Panc1 (cell line): ENCODE measurements at regions not wholly inside any gene's neighbourhood (a gene's known extent, or its start where the extent isn't known, plus 50 kb on each side); places are given as distances from the start of the nearest gene placed in this dataset.

Experiments
- ATAC-seq: fragments of 200-7000 bp; cut with Tn5 transposase; 2 replicates; pipeline ENCODE4 v1.9.1; 2020; ENCODE audit warnings: mild to moderate bottlenecking, moderate library complexity
- BruUV-seq: library from RNA; stranded (reverse); fragments of 400-500 nt; replicated peaks from 2 replicates; lab custom pipeline; 2021; lab: Mats Ljungman, UMichigan
- CTCF ChIA-PET: fragments of 300-600 bp; sonication (Branson Sonifier 250); formaldehyde crosslinking; loops from one replicate; lab custom pipeline; 2022; ENCODE audit warnings: antibody characterized with exemption; lab: Charles Lee
- POLR2A ChIA-PET: fragments of 300-600 bp; sonication (Branson Sonifier 250); formaldehyde crosslinking; loops from one replicate; lab custom pipeline; 2022; ENCODE audit warnings: antibody characterized with exemption; lab: Charles Lee
- DNase-seq: peaks from one replicate; pipeline ENCODE4 v3.0.0-alpha.2; 2010; ENCODE audit warnings: low read depth, low spot score
- H3K27ac ChIP-seq: 2 replicates; pipeline ENCODE4 v1.5.1; 2011; ENCODE audit warnings: mild to moderate bottlenecking, low read length, inconsistent platforms
- H3K27me3 ChIP-seq: fragments of 200-500 bp; sonication (Bioruptor generic); 2 replicates; pipeline ENCODE4 v1.6.0; 2014; ENCODE audit warnings: low read length, inconsistent platforms; ENCODE audit not compliant: control insufficient read depth, insufficient read depth
- H3K36me3 ChIP-seq: fragments of 200-500 bp; sonication (Bioruptor generic); 2 replicates; pipeline ENCODE4 v1.5.1; 2014; ENCODE audit warnings: inconsistent platforms, mild to moderate bottlenecking, low read length, moderate library complexity; ENCODE audit not compliant: control insufficient read depth, insufficient read depth
- H3K4me1 ChIP-seq: 2 replicates; pipeline ENCODE4 v1.5.1; 2011; ENCODE audit warnings: inconsistent platforms, mild to moderate bottlenecking, low read length, moderate library complexity; ENCODE audit not compliant: control insufficient read depth, insufficient read depth
- H3K4me3 ChIP-seq, 2 experiments: 2 replicates each; pipeline ENCODE4 v1.5.1; 2011 to 2012; ENCODE audit warnings: low read depth in 2 of 2, low read length in 2 of 2, mild to moderate bottlenecking in 2 of 2, inconsistent platforms in 1 of 2, moderate library complexity in 1 of 2
- H3K9me3 ChIP-seq: fragments of 200-500 bp; sonication (Bioruptor generic); 2 replicates; pipeline ENCODE4 v1.5.1; 2014; ENCODE audit warnings: low read depth, mild to moderate bottlenecking, inconsistent platforms, low read length, moderate library complexity; ENCODE audit not compliant: control insufficient read depth, insufficient read depth
- POLR2AphosphoS5 ChIP-seq: IDR thresholded peaks from 2 replicates; pipeline ENCODE4 v1.6.1; 2012; ENCODE audit warnings: mild to moderate bottlenecking, low read depth, low read length, moderate library complexity
- SIN3A ChIP-seq: IDR thresholded peaks from 2 replicates; pipeline ENCODE4 v1.6.1; 2012; ENCODE audit warnings: low read depth, mild to moderate bottlenecking, low read length, moderate library complexity, borderline replicate concordance; ENCODE audit not compliant: insufficient read depth
- TCF7L2 ChIP-seq: IDR thresholded peaks from 2 replicates; pipeline ENCODE4 v1.6.1; 2011; ENCODE audit warnings: mild to moderate bottlenecking, low read depth, low read length, inconsistent platforms
- in situ Hi-C: cut with HindIII; loops from 2 replicates; pipeline ENCODE4 v1.10.0; 2016; ENCODE audit warnings: low sequenced_read_pairs, low pct_unique_long_range_greater_than_20kb
- intact Hi-C: fragments of 100-400 bp; cut with micrococcal nuclease; formaldehyde crosslinking; loops from one replicate; pipeline ENCODE4 v1.10.0; 2022; ENCODE audit not compliant: unreplicated experiment
- TF ChIP-seq, protein P1 (sequence below), 2 experiments: IDR thresholded peaks; 2 replicates each; pipeline ENCODE4 v1.6.1; 2011 to 2012; ENCODE audit warnings: low read depth in 2 of 2, control low read depth in 1 of 2, low read length in 1 of 2, mild to moderate bottlenecking in 1 of 2, moderate library complexity in 1 of 2; ENCODE audit not compliant: insufficient read depth in 1 of 2
- TF ChIP-seq, protein P2 (sequence below): fragments of 450-650 bp; IDR thresholded peaks from 2 replicates; pipeline ENCODE4 v1.5.1; 2017; ENCODE audit warnings: mild to moderate bottlenecking

DNA sequence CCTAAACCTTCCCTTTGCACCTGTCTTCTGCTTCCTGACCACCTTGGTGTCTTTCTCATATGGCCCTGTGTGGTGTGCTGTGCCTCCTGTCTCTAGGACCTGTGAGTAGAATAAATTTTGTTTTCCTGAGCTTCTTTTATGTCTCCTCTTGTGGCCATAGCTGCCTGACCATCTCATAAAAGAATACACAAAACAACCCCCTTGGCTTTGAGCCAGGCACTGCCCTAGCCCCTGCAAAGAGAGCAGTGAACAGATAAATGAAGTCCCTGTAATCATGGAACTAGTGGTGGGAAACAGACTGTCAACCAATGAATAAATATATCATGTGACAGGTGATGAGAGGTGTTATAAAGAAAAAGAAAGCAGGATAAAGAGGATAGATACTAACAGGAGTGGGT lies 485.1 kb downstream of the CSNK1G3 start:
- no peaks in the 10 kb centered on the region for H3K9me3 ChIP-seq
- ATAC-seq (no peak), DNase-seq (no peak)
- BruUV-seq, result no TSS peak
- POLR2A ChIA-PET, result no interaction called here
- in situ Hi-C loops, result no loop called here
- TF ChIP-seq POLR2AphosphoS5 (no peak), SIN3A (no peak), TCF7L2 (no peak)
- TF ChIP-seq, protein P1, sequence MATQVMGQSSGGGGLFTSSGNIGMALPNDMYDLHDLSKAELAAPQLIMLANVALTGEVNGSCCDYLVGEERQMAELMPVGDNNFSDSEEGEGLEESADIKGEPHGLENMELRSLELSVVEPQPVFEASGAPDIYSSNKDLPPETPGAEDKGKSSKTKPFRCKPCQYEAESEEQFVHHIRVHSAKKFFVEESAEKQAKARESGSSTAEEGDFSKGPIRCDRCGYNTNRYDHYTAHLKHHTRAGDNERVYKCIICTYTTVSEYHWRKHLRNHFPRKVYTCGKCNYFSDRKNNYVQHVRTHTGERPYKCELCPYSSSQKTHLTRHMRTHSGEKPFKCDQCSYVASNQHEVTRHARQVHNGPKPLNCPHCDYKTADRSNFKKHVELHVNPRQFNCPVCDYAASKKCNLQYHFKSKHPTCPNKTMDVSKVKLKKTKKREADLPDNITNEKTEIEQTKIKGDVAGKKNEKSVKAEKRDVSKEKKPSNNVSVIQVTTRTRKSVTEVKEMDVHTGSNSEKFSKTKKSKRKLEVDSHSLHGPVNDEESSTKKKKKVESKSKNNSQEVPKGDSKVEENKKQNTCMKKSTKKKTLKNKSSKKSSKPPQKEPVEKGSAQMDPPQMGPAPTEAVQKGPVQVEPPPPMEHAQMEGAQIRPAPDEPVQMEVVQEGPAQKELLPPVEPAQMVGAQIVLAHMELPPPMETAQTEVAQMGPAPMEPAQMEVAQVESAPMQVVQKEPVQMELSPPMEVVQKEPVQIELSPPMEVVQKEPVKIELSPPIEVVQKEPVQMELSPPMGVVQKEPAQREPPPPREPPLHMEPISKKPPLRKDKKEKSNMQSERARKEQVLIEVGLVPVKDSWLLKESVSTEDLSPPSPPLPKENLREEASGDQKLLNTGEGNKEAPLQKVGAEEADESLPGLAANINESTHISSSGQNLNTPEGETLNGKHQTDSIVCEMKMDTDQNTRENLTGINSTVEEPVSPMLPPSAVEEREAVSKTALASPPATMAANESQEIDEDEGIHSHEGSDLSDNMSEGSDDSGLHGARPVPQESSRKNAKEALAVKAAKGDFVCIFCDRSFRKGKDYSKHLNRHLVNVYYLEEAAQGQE (IDR thresholded peaks at IDR 0.05; ENCODE audit: insufficient read depth in 1 of 2, low read depth in 2 of 2, low read length in 1 of 2), result no peak
- TF ChIP-seq, protein P2, sequence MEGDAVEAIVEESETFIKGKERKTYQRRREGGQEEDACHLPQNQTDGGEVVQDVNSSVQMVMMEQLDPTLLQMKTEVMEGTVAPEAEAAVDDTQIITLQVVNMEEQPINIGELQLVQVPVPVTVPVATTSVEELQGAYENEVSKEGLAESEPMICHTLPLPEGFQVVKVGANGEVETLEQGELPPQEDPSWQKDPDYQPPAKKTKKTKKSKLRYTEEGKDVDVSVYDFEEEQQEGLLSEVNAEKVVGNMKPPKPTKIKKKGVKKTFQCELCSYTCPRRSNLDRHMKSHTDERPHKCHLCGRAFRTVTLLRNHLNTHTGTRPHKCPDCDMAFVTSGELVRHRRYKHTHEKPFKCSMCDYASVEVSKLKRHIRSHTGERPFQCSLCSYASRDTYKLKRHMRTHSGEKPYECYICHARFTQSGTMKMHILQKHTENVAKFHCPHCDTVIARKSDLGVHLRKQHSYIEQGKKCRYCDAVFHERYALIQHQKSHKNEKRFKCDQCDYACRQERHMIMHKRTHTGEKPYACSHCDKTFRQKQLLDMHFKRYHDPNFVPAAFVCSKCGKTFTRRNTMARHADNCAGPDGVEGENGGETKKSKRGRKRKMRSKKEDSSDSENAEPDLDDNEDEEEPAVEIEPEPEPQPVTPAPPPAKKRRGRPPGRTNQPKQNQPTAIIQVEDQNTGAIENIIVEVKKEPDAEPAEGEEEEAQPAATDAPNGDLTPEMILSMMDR, result no peak
- H3K27me3 ChIP-seq, result no peaks in the 10 kb centered on the region
- no peak overlapping the region; the same call in 1 of the 2 replicates for H3K27ac ChIP-seq
- peaks cover 7% of the 10 kb centered on the region; the same call in 1 of the 2 replicates for H3K4me1 ChIP-seq
- H3K4me3 ChIP-seq, result no peak overlapping the region
- intact Hi-C loops, result no loop called here
- no peaks in the 10 kb centered on the region for H3K36me3 ChIP-seq
- CTCF ChIA-PET, result no interaction called here

DNA sequence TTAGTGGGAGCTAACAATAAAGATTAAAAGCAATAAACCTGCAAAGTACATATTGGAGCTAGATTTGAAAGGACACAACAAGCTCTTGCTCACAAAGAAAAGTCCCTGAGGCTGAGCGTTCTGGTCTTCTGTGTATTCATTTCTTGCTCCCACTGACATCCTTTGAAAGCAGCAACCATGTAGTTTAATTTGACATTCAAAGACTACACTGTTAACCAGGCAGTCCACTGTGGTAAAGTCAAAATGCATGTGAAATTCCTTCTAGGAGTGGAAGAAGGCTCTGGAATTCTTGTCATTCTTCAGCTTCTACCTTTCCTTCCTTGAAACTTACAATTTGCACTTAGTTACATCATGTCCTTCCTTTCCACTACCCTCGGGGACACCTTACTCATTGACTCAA lies 480.7 kb downstream of the CSNK1G3 start:
- Histone ChIP-seq H3K4me1 (peaks cover 2% of the 10 kb centered on the region; the same call in 1 of the 2 replicates), H3K27ac (no peak overlapping the region), H3K4me3 (no peak overlapping the region), H3K27me3 (no peaks in the 10 kb centered on the region), H3K9me3 (no peaks in the 10 kb centered on the region), H3K36me3 (no peaks in the 10 kb centered on the region)
- ChIA-PET POLR2A (no interaction called here), CTCF (no interaction called here)
- DNase-seq (no peak), ATAC-seq (no peak)
- in situ Hi-C loops (no loop called here), intact Hi-C loops (no loop called here)
- TF ChIP-seq SIN3A (no peak), POLR2AphosphoS5 (no peak), TCF7L2 (no peak)
- TF ChIP-seq, protein P1 (IDR thresholded peaks at IDR 0.05; ENCODE audit: insufficient read depth in 1 of 2, low read depth in 2 of 2, low read length in 1 of 2), result no peak
- TF ChIP-seq, protein P2, result no peak
- no TSS peak for BruUV-seq
